Stimulated activated CD4-positive, alpha-beta T cell treated with anti-CD3 and anti-CD28 coated beads, Interleukin-1b, Interleukin-23, amount 100 ng/mL, for 4 hours (primary cell): ENCODE measurements at regions not wholly inside any gene's neighbourhood (a gene's known extent, or its start where the extent isn't known, plus 50 kb on each side); places are given as distances from the start of the nearest gene placed in this dataset.
"Not testable (repeated sequence)": the region's sequence is repeated elsewhere in the genome, so short reads cannot be mapped to it uniquely, and the experiment has no call there.

Source experiments
- DNase-seq, 2 donors: peaks; one replicate each; pipeline ENCODE4 v3.0.0-alpha.2; 2020; ENCODE audit warnings: low read depth in 2 of 2

- no peak for DNase-seq
Observed at GRCh38 chr2:173720306-173720705, 244.9 kb downstream of the SP3 start.

- no peak for DNase-seq
Observed at GRCh38 chr2:173734797-173735196, 230.4 kb downstream of the SP3 start.

DNA sequence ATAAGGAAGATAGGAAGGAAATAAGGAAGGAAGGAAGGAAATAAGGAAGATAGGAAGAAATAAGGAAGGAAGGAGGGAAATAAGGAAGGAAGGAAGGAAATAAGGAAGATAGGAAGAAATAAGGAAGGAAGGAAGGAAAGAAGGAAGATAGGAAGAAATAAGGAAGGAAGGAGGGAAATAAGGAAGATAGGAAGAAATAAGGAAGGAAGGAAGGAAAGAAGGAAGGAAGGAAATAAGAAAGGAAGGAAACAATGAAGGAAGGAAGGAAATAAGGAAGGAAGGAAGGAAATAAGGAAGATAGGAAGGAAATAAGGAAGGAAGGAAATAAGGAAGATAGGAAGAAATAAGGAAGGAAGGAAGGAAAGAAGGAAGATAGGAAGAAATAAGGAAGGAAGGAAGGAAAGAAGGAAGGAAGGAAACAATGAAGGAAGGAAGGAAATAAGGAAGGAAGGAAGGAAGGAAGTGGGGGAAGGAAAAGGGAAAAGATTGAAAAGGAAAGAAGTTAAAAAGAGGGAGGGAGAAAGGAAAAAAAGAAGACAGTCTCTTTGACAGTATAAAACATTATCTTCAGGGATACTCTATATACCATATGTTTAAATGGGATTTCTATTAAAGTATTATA is 227.1 kb downstream of the SP3 start:
- not testable (repeated sequence) for DNase-seq

DNA sequence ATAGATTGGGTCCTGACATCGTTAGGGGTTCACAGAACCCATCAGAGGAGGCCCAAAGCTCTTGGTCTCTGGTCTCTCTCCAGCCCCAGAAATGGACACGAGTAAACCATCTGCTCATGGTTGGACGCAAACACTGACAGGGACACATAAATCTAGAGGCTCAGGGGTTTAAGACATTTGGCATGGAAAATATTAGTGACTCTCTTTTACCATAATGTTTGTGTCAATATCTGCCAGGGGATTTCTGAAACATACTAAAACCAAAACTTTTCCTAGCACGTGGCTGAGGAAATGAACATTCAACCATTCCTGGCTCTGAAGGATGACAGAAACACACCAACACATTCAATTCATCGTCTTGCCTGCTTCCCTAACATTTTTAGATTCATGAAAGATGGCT is 226.2 kb downstream of the SP3 start:
- DNase-seq, result no peak

- no peak for DNase-seq
Observed at GRCh38 chr2:173740639-173741038, 224.5 kb downstream of the SP3 start.

GRCh38 chr2:173741759-173742158 is 223.4 kb downstream of the SP3 start:
- no peak for DNase-seq

- DNase-seq, result no peak
Observed at GRCh38 chr2:173747035-173747434, 218.1 kb downstream of the SP3 start.

GRCh38 chr2:173749315-173749714 is 215.9 kb downstream of the SP3 start:
- no peak for DNase-seq

- no peak for DNase-seq
Observed at GRCh38 chr2:173750353-173750801, 214.8 kb downstream of the SP3 start.

- no peak for DNase-seq
Observed at GRCh38 chr2:173750831-173751230, 214.3 kb downstream of the SP3 start.

- no peak for DNase-seq
Observed at GRCh38 chr2:173751245-173751975, 213.8 kb downstream of the SP3 start.

- no peak for DNase-seq
Observed at GRCh38 chr2:173752152-173752551, 213.0 kb downstream of the SP3 start.

DNA sequence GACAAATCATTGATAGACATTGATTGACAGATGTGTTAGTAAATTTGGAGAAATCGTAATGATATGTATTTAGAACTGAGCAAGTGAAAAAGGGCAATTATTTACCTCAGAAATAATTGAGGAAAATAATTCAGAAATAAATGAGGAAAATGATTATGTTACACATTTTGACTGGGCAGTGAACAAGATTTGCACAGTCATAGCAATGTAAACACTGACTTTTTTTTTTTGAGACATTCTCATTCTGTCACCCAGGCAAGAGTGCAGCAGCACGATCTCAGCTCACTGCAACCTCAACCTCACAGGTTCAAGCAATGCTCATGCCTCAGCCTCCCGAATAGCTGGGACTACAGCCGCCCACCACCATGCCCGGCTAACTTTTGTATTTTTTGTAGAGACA is 211.7 kb downstream of the SP3 start:
- no peak for DNase-seq

DNA sequence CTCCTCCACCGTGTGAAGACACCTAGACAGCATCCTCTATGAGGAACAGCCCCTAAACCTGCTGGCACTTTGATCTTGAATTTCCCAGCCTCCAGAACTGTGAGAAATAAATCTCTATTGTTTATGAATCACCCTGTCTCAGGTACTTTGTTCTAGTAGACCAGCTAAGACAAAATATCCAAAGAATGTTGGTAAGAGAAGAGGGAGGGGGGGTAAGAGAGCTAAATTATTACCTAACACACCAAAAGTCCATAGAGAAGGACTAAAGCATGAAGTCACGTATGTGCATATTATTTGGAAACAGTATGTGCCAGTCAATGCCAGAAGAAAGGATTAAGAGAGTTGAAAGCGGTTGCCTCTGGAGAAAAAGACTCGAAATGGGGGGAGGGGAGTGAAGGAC is 211.0 kb downstream of the SP3 start:
- DNase-seq, result no peak

DNA sequence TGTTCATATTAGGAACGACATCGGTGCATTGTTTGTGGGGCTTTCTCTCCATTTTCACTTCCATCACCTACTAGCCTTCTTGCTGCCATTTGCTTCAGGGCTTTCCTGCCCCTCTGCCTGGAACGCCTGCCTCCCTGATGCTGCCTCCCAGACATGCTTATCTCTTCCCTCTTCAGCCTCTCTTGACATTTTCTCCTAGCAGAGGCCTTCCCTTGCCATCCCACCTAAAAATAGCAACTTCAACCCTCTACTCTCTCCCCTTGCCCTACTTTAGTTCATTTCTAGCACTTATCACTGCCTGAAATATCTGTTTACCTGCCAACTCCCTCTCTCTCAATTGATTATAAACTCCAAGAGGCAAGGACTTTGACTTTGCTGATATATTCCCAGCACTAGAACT is 210.3 kb downstream of the SP3 start:
- DNase-seq, result no peak

DNA sequence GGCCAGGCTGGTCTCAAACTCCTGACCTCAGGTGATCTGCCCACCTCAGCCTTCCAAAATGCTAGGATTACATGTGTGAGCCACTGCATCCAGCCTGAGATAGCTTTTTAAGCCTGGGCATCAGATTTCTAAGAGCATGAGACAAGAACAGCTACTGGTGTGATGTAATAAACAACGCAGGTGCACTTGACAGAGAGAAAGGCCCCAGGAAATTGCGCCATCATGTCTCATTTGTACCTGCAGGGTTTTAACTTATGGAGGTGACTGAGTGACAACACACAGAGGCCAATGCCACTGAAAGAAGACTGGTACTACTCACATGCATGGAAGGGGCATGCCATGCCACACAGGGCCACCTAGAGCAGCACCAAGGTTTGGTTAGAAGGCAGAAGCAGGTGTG is 209.4 kb downstream of the SP3 start:
- no peak for DNase-seq

DNA sequence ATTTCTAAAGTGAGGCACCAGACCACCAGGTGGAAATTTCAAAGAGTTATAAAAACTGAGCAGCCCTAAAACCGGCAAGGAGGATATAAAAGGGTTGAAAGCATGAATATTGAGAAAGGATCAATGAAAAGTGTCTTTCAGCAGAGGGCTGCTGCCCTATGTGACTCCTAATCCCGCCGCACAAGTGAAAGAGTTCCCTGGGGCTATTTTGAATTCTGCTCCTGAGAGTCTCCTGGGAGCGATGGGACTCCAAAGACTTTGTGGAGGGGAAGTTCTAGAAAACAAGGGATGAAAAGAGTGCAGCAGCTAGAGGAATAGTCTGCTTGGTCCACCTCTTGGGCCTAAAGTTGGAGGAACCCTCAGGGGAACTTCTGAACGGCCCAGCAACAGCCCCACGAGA is 205.2 kb downstream of the SP3 start:
- DNase-seq, result no peak

- DNase-seq, result no peak
Observed at GRCh38 chr2:173760553-173760952, 204.6 kb downstream of the SP3 start.

DNA sequence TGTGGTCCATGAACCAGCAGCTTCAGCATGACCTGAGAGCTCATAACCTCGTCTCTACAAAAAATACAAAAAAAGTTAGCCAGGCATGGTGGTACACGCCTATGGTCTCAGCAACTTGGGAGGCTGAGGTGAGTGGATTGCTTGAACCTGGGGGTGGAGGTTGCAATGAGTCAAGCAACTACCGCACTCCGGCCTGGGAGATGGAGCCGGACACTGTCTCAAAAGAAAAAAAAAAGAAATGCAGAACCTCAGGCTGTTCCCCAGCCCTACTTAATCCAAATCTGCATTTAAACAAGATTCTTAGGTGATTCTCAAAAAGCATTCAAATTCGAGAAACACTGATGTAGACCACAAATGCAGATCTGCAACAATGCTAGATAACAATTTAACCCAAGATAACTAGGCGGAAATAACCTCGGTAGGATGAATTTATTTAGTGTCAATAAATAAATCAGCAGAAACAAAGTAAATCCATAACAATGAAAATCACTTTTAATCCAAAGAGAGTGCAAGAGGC is 203.5 kb downstream of the SP3 start:
- no peak for DNase-seq

GRCh38 chr2:173762221-173762620 is 203.0 kb downstream of the SP3 start:
- DNase-seq, result no peak

DNA sequence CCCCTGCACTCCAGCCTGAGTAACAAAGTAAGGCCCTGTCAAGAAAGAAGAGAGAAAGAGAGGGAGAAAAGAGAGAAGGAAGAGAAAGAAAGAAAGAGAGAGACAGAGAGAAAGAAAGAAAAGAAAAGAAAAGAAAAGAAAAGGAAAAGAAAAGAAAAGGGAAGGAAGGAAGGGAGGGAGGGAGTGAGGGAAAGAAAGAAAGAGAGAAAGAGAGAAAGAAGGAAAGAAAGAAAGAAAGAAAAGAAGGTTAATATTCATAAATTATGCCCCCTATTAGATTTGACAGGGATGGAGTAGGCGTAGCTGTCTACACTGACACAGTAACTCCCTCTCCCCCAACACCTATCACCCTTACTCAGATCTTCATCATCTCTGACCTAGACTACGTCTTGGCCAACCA is 202.3 kb downstream of the SP3 start:
- no peak for DNase-seq

- no peak for DNase-seq
Observed at GRCh38 chr2:173763641-173764040, 201.5 kb downstream of the SP3 start.

DNA sequence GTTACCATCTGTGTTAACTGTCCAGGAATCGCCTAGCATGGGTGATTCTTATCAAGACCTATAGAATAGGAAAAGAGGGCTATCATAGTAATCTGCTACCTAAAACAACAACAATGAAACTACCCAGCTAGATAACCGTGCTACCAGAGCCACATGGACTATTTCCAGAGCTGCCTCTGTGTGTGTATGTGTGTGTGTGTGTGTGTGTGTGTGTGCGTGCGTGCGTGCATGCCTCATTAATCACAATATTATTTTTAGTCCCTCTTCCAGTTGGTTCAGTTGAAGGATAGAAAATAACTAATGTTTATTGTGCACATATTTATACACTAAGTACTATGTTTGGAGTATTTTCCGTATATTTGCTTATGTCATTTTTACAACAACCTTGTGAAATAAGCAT is 201.1 kb downstream of the SP3 start:
- DNase-seq, result no peak
